Cardiac fibroblast (primary cell): ENCODE measurements at regions not wholly inside any gene's neighbourhood (a gene's known extent, or its start where the extent isn't known, plus 50 kb on each side); places are given as distances from the start of the nearest gene placed in this dataset.

Source experiments
- DNase-seq, 2 donors: peaks; one replicate each; pipeline versions ENCODE4 v3.0.0 to v3.0.0-alpha.2; 2010; ENCODE audit warnings: low read depth in 2 of 2
- H3K4me3 ChIP-seq, 2 donors: replicated peaks in 1 of 2; 1 replicate in 1 of 2; 2 replicates in 1 of 2; pipeline ENCODE4 v1.5.1; 2011; ENCODE audit warnings: low read depth in 2 of 2, low read length in 2 of 2, mild to moderate bottlenecking in 2 of 2, moderate library complexity in 1 of 2
- TF ChIP-seq, protein P1 (sequence below): IDR thresholded peaks from one replicate; pipeline ENCODE4 v1.5.1; 2011; ENCODE audit warnings: low read depth, mild to moderate bottlenecking, low read length, inconsistent platforms

GRCh38 chr18:78006006-78006773 lies 756.5 kb downstream of the GALR1 start:
- TF ChIP-seq, protein P1, sequence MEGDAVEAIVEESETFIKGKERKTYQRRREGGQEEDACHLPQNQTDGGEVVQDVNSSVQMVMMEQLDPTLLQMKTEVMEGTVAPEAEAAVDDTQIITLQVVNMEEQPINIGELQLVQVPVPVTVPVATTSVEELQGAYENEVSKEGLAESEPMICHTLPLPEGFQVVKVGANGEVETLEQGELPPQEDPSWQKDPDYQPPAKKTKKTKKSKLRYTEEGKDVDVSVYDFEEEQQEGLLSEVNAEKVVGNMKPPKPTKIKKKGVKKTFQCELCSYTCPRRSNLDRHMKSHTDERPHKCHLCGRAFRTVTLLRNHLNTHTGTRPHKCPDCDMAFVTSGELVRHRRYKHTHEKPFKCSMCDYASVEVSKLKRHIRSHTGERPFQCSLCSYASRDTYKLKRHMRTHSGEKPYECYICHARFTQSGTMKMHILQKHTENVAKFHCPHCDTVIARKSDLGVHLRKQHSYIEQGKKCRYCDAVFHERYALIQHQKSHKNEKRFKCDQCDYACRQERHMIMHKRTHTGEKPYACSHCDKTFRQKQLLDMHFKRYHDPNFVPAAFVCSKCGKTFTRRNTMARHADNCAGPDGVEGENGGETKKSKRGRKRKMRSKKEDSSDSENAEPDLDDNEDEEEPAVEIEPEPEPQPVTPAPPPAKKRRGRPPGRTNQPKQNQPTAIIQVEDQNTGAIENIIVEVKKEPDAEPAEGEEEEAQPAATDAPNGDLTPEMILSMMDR: no peak
- no peak for DNase-seq
- H3K4me3 ChIP-seq: no peak overlapping the region

- TF ChIP-seq, protein P1: no peak
- no peak for DNase-seq
Measured at GRCh38 chr18:78006774-78007260, 757.2 kb downstream of the GALR1 start.

GRCh38 chr18:78010363-78010762 lies 760.7 kb downstream of the GALR1 start:
- TF ChIP-seq, protein P1: no peak
- no peak overlapping the region for H3K4me3 ChIP-seq
- DNase-seq: no peak

More at GRCh38 chr18:78006774-78007260, 757.2 kb downstream of the GALR1 start:
- H3K4me3 ChIP-seq: no peak overlapping the region

- no peak for DNase-seq
- H3K4me3 ChIP-seq: no peak overlapping the region
- TF ChIP-seq, protein P1: no peak
Measured at GRCh38 chr18:78017869-78018268, 768.2 kb downstream of the GALR1 start.

DNA sequence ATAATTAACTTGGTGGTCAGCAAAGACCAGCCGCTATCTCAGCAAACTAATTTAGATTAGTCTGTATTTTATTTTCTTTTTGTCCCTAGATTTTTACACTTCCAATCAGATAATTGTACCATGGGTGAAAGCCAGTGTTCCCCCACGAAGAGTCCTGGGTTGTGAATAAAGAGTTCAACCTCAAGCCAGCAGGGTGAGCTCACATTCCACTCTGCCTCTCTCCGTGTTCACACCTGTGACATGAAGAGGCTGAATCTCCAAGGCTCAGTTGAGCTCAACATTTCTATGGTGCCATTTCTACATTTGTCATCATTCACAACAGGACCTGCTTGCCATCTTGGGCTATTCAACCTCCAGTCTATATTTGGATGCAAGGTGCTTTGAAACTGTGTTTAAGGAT lies 771.5 kb downstream of the GALR1 start:
- TF ChIP-seq, protein P1: no peak

GRCh38 chr18:78031589-78031988 lies 781.9 kb downstream of the GALR1 start:
- TF ChIP-seq, protein P1: no peak
- no peak overlapping the region for H3K4me3 ChIP-seq
- DNase-seq: no peak

More for the DNA sequence above, 771.5 kb downstream of the GALR1 start:
- DNase-seq: no peak
- no peak overlapping the region for H3K4me3 ChIP-seq
